MCF 10A (cell line): ENCODE measurements at regions not wholly inside any gene's neighbourhood (a gene's known extent, or its start where the extent isn't known, plus 50 kb on each side); places are given as distances from the start of the nearest gene placed in this dataset.
"Not testable (repeated sequence)": the region's sequence is repeated elsewhere in the genome, so short reads cannot be mapped to it uniquely, and the experiment has no call there.

Experiments
- BruUV-seq: library from RNA; stranded (reverse); fragments of 400-500 nt; replicated peaks from 2 replicates; lab custom pipeline; 2021; lab: Mats Ljungman, UMichigan
- CTCF ChIA-PET: fragments of 300-600 bp; sonication (Branson Sonifier 250); formaldehyde crosslinking; extraction: SDS; loops from one replicate; lab custom pipeline; 2021; ENCODE audit warnings: antibody characterized with exemption, inconsistent platforms; lab: Yijun Ruan, JAX
- POLR2A ChIA-PET: fragments of 300-600, 350-650 bp; sonication (Branson Sonifier 250); formaldehyde crosslinking; extraction: SDS; loops from one replicate; lab custom pipeline; 2020; ENCODE audit warnings: antibody characterized with exemption, inconsistent platforms; lab: Yijun Ruan, JAX
- DNase-seq: peaks from one replicate; pipeline ENCODE4 v3.0.0-alpha.2; 2018; ENCODE audit not compliant: unreplicated experiment
- H3K27ac Mint-ChIP-seq: one replicate; pipeline ENCODE4 v1.8.0; 2022; ENCODE audit warnings: mild to moderate bottlenecking, low read depth, mixed read lengths; ENCODE audit not compliant: unreplicated experiment
- H3K27me3 Mint-ChIP-seq: one replicate; pipeline ENCODE4 v1.8.0; 2022; ENCODE audit warnings: mixed read lengths; ENCODE audit not compliant: insufficient read depth, unreplicated experiment
- H3K36me3 Mint-ChIP-seq: one replicate; pipeline ENCODE4 v1.8.0; 2022; ENCODE audit warnings: mild to moderate bottlenecking, moderate library complexity, mixed read lengths; ENCODE audit not compliant: insufficient read depth, unreplicated experiment
- H3K4me1 Mint-ChIP-seq: one replicate; pipeline ENCODE4 v1.8.0; 2022; ENCODE audit warnings: mixed read lengths; ENCODE audit not compliant: insufficient read depth, unreplicated experiment
- H3K4me3 Mint-ChIP-seq: one replicate; pipeline ENCODE4 v1.8.0; 2022; ENCODE audit warnings: mild to moderate bottlenecking, moderate library complexity, mixed read lengths; ENCODE audit not compliant: unreplicated experiment
- H3K9me3 Mint-ChIP-seq: one replicate; pipeline ENCODE4 v1.8.0; 2022; ENCODE audit warnings: mixed read lengths; ENCODE audit not compliant: unreplicated experiment
- intact Hi-C: fragments of 100-400 bp; cut with micrococcal nuclease; formaldehyde crosslinking; loops from 2 replicates; pipeline ENCODE4 v1.14.1; 2022
- TF ChIP-seq, protein P1 (sequence below): fragments of 200-600 bp; IDR thresholded peaks from one replicate; pipeline ENCODE4 v1.8.0; 2022; ENCODE audit warnings: antibody characterized with exemption, mild to moderate bottlenecking; ENCODE audit not compliant: unreplicated experiment

DNA sequence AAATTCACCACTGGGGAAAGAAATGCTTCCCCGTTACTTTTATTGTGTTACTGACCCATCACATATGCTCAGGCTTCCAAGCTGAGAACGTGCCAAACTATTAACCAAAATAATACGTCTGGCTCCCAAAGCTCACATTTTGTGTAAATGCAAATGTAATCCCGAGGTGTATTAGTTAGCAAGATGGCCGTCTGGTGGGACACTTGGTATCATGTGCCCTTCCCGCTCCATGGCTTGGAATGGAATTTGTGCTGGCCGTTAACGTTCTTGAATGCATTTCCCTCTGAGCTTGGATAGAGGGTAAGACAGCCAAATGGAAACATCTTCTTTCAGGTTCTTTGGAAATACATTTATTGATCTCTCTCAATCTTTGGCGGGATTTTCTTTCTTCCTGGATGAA is 105.0 kb downstream of the MFAP3L start:
- no peak overlapping the region for H3K27ac Mint-ChIP-seq
- H3K4me1 Mint-ChIP-seq: peaks cover 7% of the 10 kb centered on the region
- CTCF ChIA-PET: interaction anchor here (0.5 to 1.2 kb wide), 4 partner anchors 13 to 127 kb away, joined by 3 to 4 read pairs (median 3); no protein-coding TSS in a partner anchor
- H3K36me3 Mint-ChIP-seq: no peaks in the 10 kb centered on the region
- intact Hi-C loops: no loop called here
- H3K9me3 Mint-ChIP-seq: peaks cover 17% of the 10 kb centered on the region
- BruUV-seq: no TSS peak
- no peak for DNase-seq
- H3K4me3 Mint-ChIP-seq: no peak overlapping the region
- POLR2A ChIA-PET: no interaction called here
- H3K27me3 Mint-ChIP-seq: no peaks in the 10 kb centered on the region
- TF ChIP-seq, protein P1, sequence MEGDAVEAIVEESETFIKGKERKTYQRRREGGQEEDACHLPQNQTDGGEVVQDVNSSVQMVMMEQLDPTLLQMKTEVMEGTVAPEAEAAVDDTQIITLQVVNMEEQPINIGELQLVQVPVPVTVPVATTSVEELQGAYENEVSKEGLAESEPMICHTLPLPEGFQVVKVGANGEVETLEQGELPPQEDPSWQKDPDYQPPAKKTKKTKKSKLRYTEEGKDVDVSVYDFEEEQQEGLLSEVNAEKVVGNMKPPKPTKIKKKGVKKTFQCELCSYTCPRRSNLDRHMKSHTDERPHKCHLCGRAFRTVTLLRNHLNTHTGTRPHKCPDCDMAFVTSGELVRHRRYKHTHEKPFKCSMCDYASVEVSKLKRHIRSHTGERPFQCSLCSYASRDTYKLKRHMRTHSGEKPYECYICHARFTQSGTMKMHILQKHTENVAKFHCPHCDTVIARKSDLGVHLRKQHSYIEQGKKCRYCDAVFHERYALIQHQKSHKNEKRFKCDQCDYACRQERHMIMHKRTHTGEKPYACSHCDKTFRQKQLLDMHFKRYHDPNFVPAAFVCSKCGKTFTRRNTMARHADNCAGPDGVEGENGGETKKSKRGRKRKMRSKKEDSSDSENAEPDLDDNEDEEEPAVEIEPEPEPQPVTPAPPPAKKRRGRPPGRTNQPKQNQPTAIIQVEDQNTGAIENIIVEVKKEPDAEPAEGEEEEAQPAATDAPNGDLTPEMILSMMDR: no peak

DNA sequence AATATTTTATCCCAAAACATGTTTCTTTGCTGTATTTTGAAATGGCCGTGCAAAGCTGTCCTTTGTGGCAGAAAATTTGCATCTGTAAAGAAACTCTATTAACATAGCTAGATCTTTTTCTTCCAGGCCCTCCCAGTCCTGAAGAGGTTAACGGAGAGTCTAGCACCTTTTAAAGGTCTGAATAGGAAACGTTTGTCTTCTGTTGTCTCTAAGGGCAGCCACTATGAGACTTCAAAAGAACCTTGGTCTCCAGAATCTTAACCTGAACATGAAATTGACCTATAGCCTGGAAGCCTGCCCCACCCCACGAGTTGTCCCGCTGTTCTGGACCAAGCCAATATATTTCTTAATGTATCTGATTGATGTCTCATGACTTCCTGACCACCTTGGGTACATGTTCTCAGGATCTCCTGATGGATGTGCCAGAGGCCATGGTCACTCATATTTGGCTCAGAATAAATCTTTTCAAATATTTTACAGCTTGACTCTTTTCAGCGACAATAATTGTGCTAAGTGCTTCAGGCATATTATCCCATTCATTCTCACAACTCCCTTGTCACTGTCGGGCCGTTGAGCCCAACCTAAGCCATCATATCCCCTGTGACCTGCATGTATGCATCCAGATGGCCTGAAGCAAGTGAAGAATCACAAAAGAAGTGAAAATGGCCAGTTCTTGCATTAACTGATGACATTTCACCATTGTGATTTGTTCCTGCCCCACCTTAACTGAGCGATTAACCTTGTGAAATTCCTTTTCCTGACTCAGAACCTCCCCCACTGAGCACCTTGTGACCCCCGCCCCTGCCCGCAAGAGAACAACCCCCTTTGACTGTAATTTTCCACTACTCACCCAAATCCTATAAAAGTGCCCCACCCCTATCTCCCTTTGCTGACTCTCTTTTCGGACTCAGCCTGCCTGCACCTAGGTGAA is 106.7 kb downstream of the MFAP3L start:
- H3K4me3 Mint-ChIP-seq, H3K4me1 Mint-ChIP-seq, H3K27ac Mint-ChIP-seq, DNase-seq, POLR2A ChIA-PET, H3K27me3 Mint-ChIP-seq, BruUV-seq, H3K36me3 Mint-ChIP-seq, intact Hi-C loops: not testable (repeated sequence)
- CTCF ChIA-PET: interaction anchor here (0.7 kb wide), 1 partner anchor 27 kb away, joined by 4 read pairs; no protein-coding TSS in a partner anchor
- peaks cover 24% of the 10 kb centered on the region for H3K9me3 Mint-ChIP-seq

DNA sequence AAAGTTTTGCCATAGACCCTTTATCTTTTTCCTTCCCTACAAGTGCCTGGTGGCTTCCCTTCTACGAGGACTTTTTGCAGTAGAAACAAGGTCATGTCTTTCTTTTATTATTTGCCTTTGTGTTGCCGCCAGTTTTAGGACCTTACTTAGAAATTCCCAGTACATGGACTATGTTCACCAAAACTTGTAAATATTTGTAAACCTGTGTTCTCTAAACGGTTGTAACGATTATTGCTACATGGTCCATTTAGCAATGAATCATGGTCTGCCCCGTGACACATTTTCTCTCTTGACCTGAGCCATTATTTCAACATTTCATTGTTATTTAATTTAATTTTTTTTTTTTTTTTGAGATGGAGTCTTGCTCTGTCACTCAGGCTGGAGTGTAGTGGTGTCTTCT is 110.7 kb downstream of the MFAP3L start:
- Mint-ChIP-seq H3K27me3 (no peaks in the 10 kb centered on the region), H3K9me3 (peaks cover 24% of the 10 kb centered on the region), H3K27ac (no peak overlapping the region), H3K4me3 (no peak overlapping the region), H3K4me1 (peaks cover 7% of the 10 kb centered on the region), H3K36me3 (no peaks in the 10 kb centered on the region)
- BruUV-seq: no TSS peak
- POLR2A ChIA-PET: no interaction called here
- TF ChIP-seq, protein P1: no peak
- CTCF ChIA-PET: interaction anchor here (0.7 kb wide), 2 partner anchors 41 to 48 kb away, joined by 4 read pairs; no protein-coding TSS in a partner anchor
- intact Hi-C loops: no loop called here
- DNase-seq: no peak

DNA sequence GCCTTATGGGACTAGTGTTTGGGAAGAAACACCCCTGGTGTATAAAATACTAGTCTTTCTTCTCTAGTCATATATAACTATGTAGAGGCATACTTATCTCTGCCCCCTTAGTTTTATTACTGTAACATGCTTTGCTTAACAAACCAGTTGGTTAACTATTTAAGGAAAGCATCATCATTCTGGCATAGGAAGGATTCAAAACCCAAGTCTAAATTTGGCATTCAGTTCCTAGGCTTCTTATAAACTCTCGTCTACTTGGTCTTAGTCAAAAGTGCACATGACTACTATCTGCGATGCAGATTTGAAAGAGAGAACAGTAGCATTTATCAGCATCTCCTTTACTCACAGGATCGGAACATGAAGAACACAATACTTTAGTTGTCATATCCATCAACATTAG is 111.3 kb downstream of the MFAP3L start:
- no TSS peak for BruUV-seq
- TF ChIP-seq, protein P1: no peak
- Mint-ChIP-seq H3K27ac (no peak overlapping the region), H3K4me1 (peaks cover 4% of the 10 kb centered on the region), H3K27me3 (no peaks in the 10 kb centered on the region), H3K36me3 (no peaks in the 10 kb centered on the region), H3K4me3 (no peak overlapping the region), H3K9me3 (peaks cover 24% of the 10 kb centered on the region)
- ChIA-PET POLR2A (no interaction called here), CTCF (no interaction called here)
- intact Hi-C loops: no loop called here
- no peak for DNase-seq
